RWPE2 (cell line): ENCODE measurements at regions not wholly inside any gene's neighbourhood (a gene's known extent, or its start where the extent isn't known, plus 50 kb on each side); places are given as distances from the start of the nearest gene placed in this dataset.

ENCODE experiments used
- ATAC-seq: fragments of 200-7000 bp; cut with Tn5 transposase; 3 replicates; pipeline ENCODE4 v1.9.1; 2021; ENCODE audit warnings: low read depth
- DNase-seq: peaks from one replicate; pipeline ENCODE4 v3.0.0-alpha.2; 2020; ENCODE audit warnings: low spot score
- H3K27ac ChIP-seq: fragments of 450-650 bp; 2 replicates; pipeline ENCODE4 v1.5.1; 2017; ENCODE audit warnings: mild to moderate bottlenecking; ENCODE audit not compliant: poor library complexity, severe bottlenecking
- H3K27me3 ChIP-seq: fragments of 250-450 bp; sonication (Bioruptor Pico); 2 replicates; pipeline ENCODE4 v1.5.1; 2021; ENCODE audit warnings: mild to moderate bottlenecking, moderate library complexity; ENCODE audit not compliant: insufficient read depth, poor library complexity, severe bottlenecking
- H3K36me3 ChIP-seq: fragments of 250-450 bp; sonication (Bioruptor Pico); 2 replicates; pipeline ENCODE4 v1.5.1; 2020; ENCODE audit warnings: low read depth, mild to moderate bottlenecking, moderate library complexity
- H3K4me1 ChIP-seq: fragments of 250-450 bp; sonication (Bioruptor Pico); 2 replicates; pipeline ENCODE4 v1.5.1; 2021; ENCODE audit warnings: mild to moderate bottlenecking, moderate library complexity; ENCODE audit not compliant: insufficient read depth, poor library complexity, severe bottlenecking
- H3K4me3 ChIP-seq: fragments of 250-450 bp; sonication (Bioruptor Pico); 2 replicates; pipeline ENCODE4 v1.5.1; 2021; ENCODE audit warnings: mild to moderate bottlenecking, moderate library complexity; ENCODE audit not compliant: severe bottlenecking
- H3K9me3 ChIP-seq: fragments of 250-450 bp; sonication (Bioruptor Pico); 2 replicates; pipeline ENCODE4 v1.5.1; 2021; ENCODE audit warnings: mild to moderate bottlenecking, moderate library complexity; ENCODE audit not compliant: severe bottlenecking
- CTCF ChIP-seq: fragments of 450-650 bp; IDR thresholded peaks from one replicate; pipeline ENCODE4 v1.5.1; 2017; ENCODE audit warnings: mild to moderate bottlenecking, moderate library complexity; ENCODE audit not compliant: poor library complexity, severe bottlenecking

- no peak overlapping the region for H3K4me3 ChIP-seq
Measured at GRCh38 chr6:126103993-126104392, 117.7 kb downstream of the TRMT11 start.

GRCh38 chr6:126107475-126108166, 121.3 kb downstream of the TRMT11 start:
- no peaks in the 10 kb centered on the region for H3K4me1 ChIP-seq
- H3K27ac ChIP-seq, result no peak overlapping the region
- H3K4me3 ChIP-seq, result no peak overlapping the region
- H3K27me3 ChIP-seq, result no peaks in the 10 kb centered on the region
- DNase-seq (no peak), ATAC-seq (no peak)
- TF ChIP-seq CTCF, result no peak
- H3K9me3 ChIP-seq, result no peaks in the 10 kb centered on the region
- no peaks in the 10 kb centered on the region for H3K36me3 ChIP-seq

More at GRCh38 chr6:126103993-126104392, 117.7 kb downstream of the TRMT11 start:
- DNase-seq, result no peak
- no peaks in the 10 kb centered on the region for H3K36me3 ChIP-seq
- no peaks in the 10 kb centered on the region for H3K4me1 ChIP-seq
- no peaks in the 10 kb centered on the region for H3K27me3 ChIP-seq
- TF ChIP-seq CTCF, result no peak
- H3K9me3 ChIP-seq, result no peaks in the 10 kb centered on the region
- no peak for ATAC-seq
- H3K27ac ChIP-seq, result no peak overlapping the region

GRCh38 chr6:126110512-126111270, 124.4 kb downstream of the TRMT11 start:
- no peak for DNase-seq
- Histone ChIP-seq H3K4me3 (no peak overlapping the region), H3K27ac (no peak overlapping the region), H3K27me3 (no peaks in the 10 kb centered on the region), H3K4me1 (no peaks in the 10 kb centered on the region), H3K36me3 (no peaks in the 10 kb centered on the region), H3K9me3 (no peaks in the 10 kb centered on the region)
- no peak for ATAC-seq
- no peak for TF ChIP-seq CTCF

GRCh38 chr6:126111327-126111726, 125.0 kb downstream of the TRMT11 start:
- Histone ChIP-seq H3K27me3 (no peaks in the 10 kb centered on the region), H3K4me1 (no peaks in the 10 kb centered on the region), H3K27ac (no peak overlapping the region), H3K36me3 (no peaks in the 10 kb centered on the region), H3K4me3 (no peak overlapping the region), H3K9me3 (no peaks in the 10 kb centered on the region)
- DNase-seq (no peak), ATAC-seq (no peak)
- no peak for TF ChIP-seq CTCF

- no peaks in the 10 kb centered on the region for H3K9me3 ChIP-seq
- no peaks in the 10 kb centered on the region for H3K4me1 ChIP-seq
- peak; percentile 91 for ATAC-seq
- no peak overlapping the region for H3K27ac ChIP-seq
- no peaks in the 10 kb centered on the region for H3K36me3 ChIP-seq
- H3K27me3 ChIP-seq, result no peaks in the 10 kb centered on the region
- no peak for DNase-seq
- H3K4me3 ChIP-seq, result no peak overlapping the region
- peak; percentile 17 for TF ChIP-seq CTCF
Measured at GRCh38 chr6:126112171-126112632, 125.9 kb downstream of the TRMT11 start.
